K562 (cell line): ENCODE measurements at regions not wholly inside any gene's neighbourhood (a gene's known extent, or its start where the extent isn't known, plus 50 kb on each side); places are given as distances from the start of the nearest gene placed in this dataset.

Experiments used
- ARHGAP35 ChIP-seq: fragments of 450-650 bp; IDR thresholded peaks from 2 replicates; pipeline ENCODE4 v1.6.1; 2018; ENCODE audit not compliant: partially characterized antibody
- BRD4 ChIP-seq: fragments of 200-600 bp; sonication (generic); IDR thresholded peaks from 2 replicates; pipeline ENCODE4 v1.6.1; 2017; ENCODE audit warnings: inconsistent platforms
- CHD7 ChIP-seq: fragments of 200-600 bp; sonication (generic); IDR thresholded peaks from one replicate; pipeline ENCODE4 v1.6.1; 2012; ENCODE audit warnings: mild to moderate bottlenecking, low read depth, low read length, inconsistent platforms
- E2F1 ChIP-seq: sonication (generic); formaldehyde crosslinking; IDR thresholded peaks from 2 replicates; pipeline ENCODE4 v1.8.1; 2023; ENCODE audit warnings: mild to moderate bottlenecking, missing genetic modification reagents, moderate library complexity
- EHMT2 ChIP-seq: fragments of 450-650 bp; IDR thresholded peaks from 2 replicates; pipeline ENCODE4 v1.6.1; 2018; ENCODE audit warnings: antibody characterized with exemption
- GTF2E2 ChIP-seq: fragments of 200-800 bp; sonication (Bioruptor generic); IDR thresholded peaks from 2 replicates; pipeline ENCODE4 v1.6.1; 2016; ENCODE audit warnings: missing genetic modification characterization, missing compliant biosample characterization
- KAT8 ChIP-seq: fragments of 450-650 bp; IDR thresholded peaks from 2 replicates; pipeline ENCODE4 v1.6.1; 2016; ENCODE audit warnings: low read depth, mild to moderate bottlenecking
- MIER1 ChIP-seq: fragments of 450-650 bp; IDR thresholded peaks from 2 replicates; pipeline ENCODE4 v1.6.1; 2016; ENCODE audit warnings: antibody characterized with exemption, mild to moderate bottlenecking, low read depth
- MNT ChIP-seq, 2 experiments: fragments of 450-650 bp; conservative IDR thresholded peaks; 2 replicates each; pipeline ENCODE4 v1.6.1; 2017; ENCODE audit warnings: mild to moderate bottlenecking in 2 of 2, moderate library complexity in 2 of 2
- NR1H2 ChIP-seq: sonication (generic); formaldehyde crosslinking; IDR thresholded peaks from 2 replicates; pipeline ENCODE4 v1.4.0; 2020; ENCODE audit warnings: mild to moderate bottlenecking, missing genetic modification reagents
- SAP30 ChIP-seq: fragments of 200-600 bp; sonication (generic); IDR thresholded peaks from 2 replicates; pipeline ENCODE4 v1.6.1; 2012; ENCODE audit warnings: borderline replicate concordance, low read depth, mild to moderate bottlenecking, moderate library complexity, low read length, control low read depth, inconsistent platforms; ENCODE audit not compliant: insufficient read depth, poor library complexity, severe bottlenecking

- TF ChIP-seq CHD7 (no peak), MIER1 (no peak), EHMT2 (peak; percentile 71; the same call in 1 of the 2 replicates), ARHGAP35 (no peak), GTF2E2 (peak; percentile 90), NR1H2 (CRISPR knock-in tag) (no peak), E2F1 (CRISPR knock-in tag) (no peak), SAP30 (no peak), KAT8 (no peak), BRD4 (no peak), MNT (conservative IDR thresholded peaks at IDR 0.05) (0 out of 4 replicates have a peak, but pooled peaks of 1 of the 2 experiments have one; percentile 40)
Measured at GRCh38 chr17:62172492-62173291, 107.6 kb upstream of the MED13 start (continued).
